C4-2B (cell line): ENCODE measurements at regions not wholly inside any gene's neighbourhood (a gene's known extent, or its start where the extent isn't known, plus 50 kb on each side); places are given as distances from the start of the nearest gene placed in this dataset.

ENCODE experiments used
- CTCF ChIP-seq: fragments of 450-650 bp; conservative IDR thresholded peaks from 2 replicates; pipeline ENCODE4 v1.5.1; 2017; ENCODE audit warnings: mild to moderate bottlenecking
- ZFX ChIP-seq: fragments of 450-650 bp; IDR thresholded peaks from 2 replicates; pipeline ENCODE4 v1.6.1; 2017

GRCh38 chrX:6384371-6384770 is 150.5 kb downstream of the VCX3A start:
- TF ChIP-seq CTCF: no peak
- no peak for TF ChIP-seq ZFX
